Neural cell (in vitro differentiated cells): ENCODE measurements at regions not wholly inside any gene's neighbourhood (a gene's known extent, or its start where the extent isn't known, plus 50 kb on each side); places are given as distances from the start of the nearest gene placed in this dataset.

Experiments
- CTCF ChIP-seq: fragments of 450-650 bp; IDR thresholded peaks from 2 replicates; pipeline ENCODE4 v1.5.1; 2014; ENCODE audit warnings: antibody characterized with exemption, mild to moderate bottlenecking, moderate library complexity; ENCODE audit not compliant: poor library complexity, severe bottlenecking
- EZH2 ChIP-seq: fragments of 200-600, 300-800 bp; shearing (Covaris generic), sonication (generic); IDR thresholded peaks from 2 replicates; pipeline ENCODE4 v1.6.1; 2014; ENCODE audit warnings: antibody characterized with exemption, low read length, borderline replicate concordance, mild to moderate bottlenecking; ENCODE audit not compliant: insufficient read depth, poor library complexity, severe bottlenecking
- POLR2AphosphoS5 ChIP-seq: IDR thresholded peaks from 2 replicates; pipeline ENCODE4 v1.6.1; 2012

DNA sequence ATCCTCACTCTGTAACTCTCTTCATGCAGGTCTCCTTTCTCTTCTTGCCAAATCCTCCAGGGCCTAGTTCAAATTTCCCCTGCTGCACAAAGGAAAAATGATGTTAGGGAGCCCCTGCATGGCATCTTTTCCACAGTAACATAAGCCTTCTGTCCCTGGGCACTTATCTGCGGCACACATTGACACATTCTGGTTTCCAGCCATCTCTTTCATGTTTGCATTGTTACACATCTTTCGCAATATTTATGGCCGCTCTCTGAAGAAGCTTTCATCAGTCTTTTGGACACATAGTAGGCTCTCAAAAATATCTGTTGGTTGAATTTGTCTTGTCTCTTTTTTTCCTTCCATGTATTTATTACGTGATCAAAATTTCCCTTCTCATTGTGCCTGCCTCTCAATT, 1806.1 kb upstream of the PIK3C3 start:
- TF ChIP-seq CTCF (no peak), EZH2 (no peak), POLR2AphosphoS5 (no peak)
